ENCODE measurements at regions not wholly inside any gene's neighbourhood (a gene's known extent, or its start where the extent isn't known, plus 50 kb on each side); places are given as distances from the start of the nearest gene placed in this dataset.

DNA sequence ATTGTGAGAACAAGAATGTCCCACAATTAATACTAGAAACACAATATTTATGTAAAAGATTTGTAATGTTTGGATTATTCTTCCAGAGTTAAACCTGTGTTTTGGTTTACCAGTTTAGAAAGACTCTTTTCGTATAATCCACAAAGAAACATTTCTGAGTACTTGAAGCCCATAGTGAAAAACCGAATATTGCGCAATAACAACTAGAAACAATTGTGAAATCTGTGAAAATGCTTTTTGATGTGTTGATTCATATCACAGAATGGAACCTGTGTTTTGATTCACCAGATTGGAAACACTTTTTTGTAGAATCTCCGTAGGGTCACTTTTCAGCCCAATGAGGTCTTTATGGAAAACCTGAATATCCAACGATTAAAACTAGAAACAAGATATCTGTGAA is 386.2 kb downstream of the PRDM9 start:
- TF ChIP-seq POLR2A (IDR thresholded peaks at IDR 0.05; ENCODE audit: low read depth, low read length), result no peak
- TF ChIP-seq, protein P1, sequence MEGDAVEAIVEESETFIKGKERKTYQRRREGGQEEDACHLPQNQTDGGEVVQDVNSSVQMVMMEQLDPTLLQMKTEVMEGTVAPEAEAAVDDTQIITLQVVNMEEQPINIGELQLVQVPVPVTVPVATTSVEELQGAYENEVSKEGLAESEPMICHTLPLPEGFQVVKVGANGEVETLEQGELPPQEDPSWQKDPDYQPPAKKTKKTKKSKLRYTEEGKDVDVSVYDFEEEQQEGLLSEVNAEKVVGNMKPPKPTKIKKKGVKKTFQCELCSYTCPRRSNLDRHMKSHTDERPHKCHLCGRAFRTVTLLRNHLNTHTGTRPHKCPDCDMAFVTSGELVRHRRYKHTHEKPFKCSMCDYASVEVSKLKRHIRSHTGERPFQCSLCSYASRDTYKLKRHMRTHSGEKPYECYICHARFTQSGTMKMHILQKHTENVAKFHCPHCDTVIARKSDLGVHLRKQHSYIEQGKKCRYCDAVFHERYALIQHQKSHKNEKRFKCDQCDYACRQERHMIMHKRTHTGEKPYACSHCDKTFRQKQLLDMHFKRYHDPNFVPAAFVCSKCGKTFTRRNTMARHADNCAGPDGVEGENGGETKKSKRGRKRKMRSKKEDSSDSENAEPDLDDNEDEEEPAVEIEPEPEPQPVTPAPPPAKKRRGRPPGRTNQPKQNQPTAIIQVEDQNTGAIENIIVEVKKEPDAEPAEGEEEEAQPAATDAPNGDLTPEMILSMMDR (conservative IDR thresholded peaks at IDR 0.05; ENCODE audit: low read depth, low read length), result no peak
- no peak for TF ChIP-seq FOS (IDR thresholded peaks at IDR 0.05; ENCODE audit: low read depth, low read length)
- TF ChIP-seq RAD21 (IDR thresholded peaks at IDR 0.05; ENCODE audit: low read length), result no peak
- TF ChIP-seq, protein P2, sequence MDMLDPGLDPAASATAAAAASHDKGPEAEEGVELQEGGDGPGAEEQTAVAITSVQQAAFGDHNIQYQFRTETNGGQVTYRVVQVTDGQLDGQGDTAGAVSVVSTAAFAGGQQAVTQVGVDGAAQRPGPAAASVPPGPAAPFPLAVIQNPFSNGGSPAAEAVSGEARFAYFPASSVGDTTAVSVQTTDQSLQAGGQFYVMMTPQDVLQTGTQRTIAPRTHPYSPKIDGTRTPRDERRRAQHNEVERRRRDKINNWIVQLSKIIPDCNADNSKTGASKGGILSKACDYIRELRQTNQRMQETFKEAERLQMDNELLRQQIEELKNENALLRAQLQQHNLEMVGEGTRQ (IDR thresholded peaks at IDR 0.05; ENCODE audit: low read depth, low read length), result no peak
- peak; percentile 94 for TF ChIP-seq CEBPB (IDR thresholded peaks at IDR 0.05; ENCODE audit: low read depth, low read length)
- TF ChIP-seq RFX5 (IDR thresholded peaks at IDR 0.05; ENCODE audit: low read depth, low read length), result no peak
- no peak for TF ChIP-seq RCOR1 (IDR thresholded peaks at IDR 0.05; ENCODE audit: insufficient replicate concordance, low read length)

All from IMR-90 (cell line).